ENCODE measurements at regions not wholly inside any gene's neighbourhood (a gene's known extent, or its start where the extent isn't known, plus 50 kb on each side); places are given as distances from the start of the nearest gene placed in this dataset.

DNA sequence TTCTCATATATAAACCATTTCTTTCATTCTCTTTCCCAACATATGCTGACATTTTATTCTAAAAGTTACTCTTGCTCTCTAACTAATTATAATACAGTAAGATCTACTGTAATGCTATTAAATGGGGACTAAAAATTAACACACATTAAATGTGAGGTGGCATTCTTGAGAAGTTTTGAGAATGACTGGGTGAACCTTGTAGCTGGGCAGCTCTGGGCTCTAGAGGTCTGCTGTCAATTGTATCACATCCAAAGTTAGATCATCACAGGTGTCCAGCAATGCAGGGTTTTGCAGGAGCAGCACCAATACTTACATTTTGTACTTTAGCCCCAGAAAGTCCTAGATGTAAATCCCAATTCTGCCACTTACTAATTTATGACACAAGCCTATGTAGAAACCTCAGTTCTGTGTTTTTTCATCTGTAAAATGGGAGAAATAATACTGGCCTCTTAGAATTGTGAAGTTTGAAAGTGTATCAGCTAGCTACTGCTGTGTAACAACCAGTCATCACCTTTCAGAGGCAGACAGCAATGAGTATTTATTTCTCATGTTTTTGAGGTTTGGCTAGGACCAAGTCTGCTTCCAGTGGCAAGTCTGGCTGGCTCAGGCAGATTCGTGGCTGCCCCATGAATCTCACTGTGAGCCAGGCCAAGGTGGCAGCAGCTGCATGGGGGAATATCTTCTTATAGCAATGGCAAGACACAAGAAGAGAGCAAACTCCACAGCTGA, 79.6 kb upstream of the EMX2 start:
- intact Hi-C loops (cut with DNase I), result no loop called here
- no peak for DNase-seq (ENCODE audit: low spot score in 2 of 2)
- H3K27ac ChIP-seq, result peak overlapping the region in 1 of 2 donors; percentile 83
- peaks cover 3 to 17% of the 10 kb centered on the region in 2 donors for H3K4me1 ChIP-seq
- H3K9me3 ChIP-seq, result no peaks in the 10 kb centered on the region
- no peaks in the 10 kb centered on the region for H3K36me3 ChIP-seq
- H3K4me3 ChIP-seq, result no peak overlapping the region
- TF ChIP-seq, protein P1, sequence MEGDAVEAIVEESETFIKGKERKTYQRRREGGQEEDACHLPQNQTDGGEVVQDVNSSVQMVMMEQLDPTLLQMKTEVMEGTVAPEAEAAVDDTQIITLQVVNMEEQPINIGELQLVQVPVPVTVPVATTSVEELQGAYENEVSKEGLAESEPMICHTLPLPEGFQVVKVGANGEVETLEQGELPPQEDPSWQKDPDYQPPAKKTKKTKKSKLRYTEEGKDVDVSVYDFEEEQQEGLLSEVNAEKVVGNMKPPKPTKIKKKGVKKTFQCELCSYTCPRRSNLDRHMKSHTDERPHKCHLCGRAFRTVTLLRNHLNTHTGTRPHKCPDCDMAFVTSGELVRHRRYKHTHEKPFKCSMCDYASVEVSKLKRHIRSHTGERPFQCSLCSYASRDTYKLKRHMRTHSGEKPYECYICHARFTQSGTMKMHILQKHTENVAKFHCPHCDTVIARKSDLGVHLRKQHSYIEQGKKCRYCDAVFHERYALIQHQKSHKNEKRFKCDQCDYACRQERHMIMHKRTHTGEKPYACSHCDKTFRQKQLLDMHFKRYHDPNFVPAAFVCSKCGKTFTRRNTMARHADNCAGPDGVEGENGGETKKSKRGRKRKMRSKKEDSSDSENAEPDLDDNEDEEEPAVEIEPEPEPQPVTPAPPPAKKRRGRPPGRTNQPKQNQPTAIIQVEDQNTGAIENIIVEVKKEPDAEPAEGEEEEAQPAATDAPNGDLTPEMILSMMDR (IDR thresholded peaks at IDR 0.05), result no peak
- no peaks in the 10 kb centered on the region for H3K27me3 ChIP-seq

DNA sequence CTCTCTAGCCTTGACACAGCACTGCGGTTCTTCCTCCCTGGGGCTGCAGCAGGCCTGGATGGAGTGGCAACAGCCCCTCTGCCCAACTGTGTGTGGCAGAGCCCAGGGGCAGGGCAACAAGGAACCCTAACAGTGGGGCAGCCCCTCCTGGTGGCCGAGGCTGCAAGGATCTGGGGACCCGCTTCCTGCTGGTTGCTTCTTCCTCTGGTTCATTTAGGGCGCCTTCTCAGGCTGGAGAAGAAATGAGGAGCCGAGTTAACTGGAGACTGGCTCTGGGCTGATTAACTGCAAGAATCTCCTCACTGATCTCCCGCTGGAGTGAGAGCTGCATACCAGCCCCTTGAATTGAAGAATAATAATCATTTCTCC, 80.1 kb upstream of the EMX2 start:
- Histone ChIP-seq H3K27ac (peak overlapping the region; percentile 83 to 85), H3K36me3 (no peaks in the 10 kb centered on the region), H3K4me3 (no peak overlapping the region), H3K9me3 (no peaks in the 10 kb centered on the region), H3K4me1 (peaks cover 3 to 20% of the 10 kb centered on the region in 2 donors), H3K27me3 (no peaks in the 10 kb centered on the region)
- DNase-seq (ENCODE audit: low spot score in 2 of 2), result no peak
- intact Hi-C loops (cut with DNase I), result no loop called here
- TF ChIP-seq, protein P1 (IDR thresholded peaks at IDR 0.05), result peak in 2 of 3 experiments; percentile 5 to 29

DNA sequence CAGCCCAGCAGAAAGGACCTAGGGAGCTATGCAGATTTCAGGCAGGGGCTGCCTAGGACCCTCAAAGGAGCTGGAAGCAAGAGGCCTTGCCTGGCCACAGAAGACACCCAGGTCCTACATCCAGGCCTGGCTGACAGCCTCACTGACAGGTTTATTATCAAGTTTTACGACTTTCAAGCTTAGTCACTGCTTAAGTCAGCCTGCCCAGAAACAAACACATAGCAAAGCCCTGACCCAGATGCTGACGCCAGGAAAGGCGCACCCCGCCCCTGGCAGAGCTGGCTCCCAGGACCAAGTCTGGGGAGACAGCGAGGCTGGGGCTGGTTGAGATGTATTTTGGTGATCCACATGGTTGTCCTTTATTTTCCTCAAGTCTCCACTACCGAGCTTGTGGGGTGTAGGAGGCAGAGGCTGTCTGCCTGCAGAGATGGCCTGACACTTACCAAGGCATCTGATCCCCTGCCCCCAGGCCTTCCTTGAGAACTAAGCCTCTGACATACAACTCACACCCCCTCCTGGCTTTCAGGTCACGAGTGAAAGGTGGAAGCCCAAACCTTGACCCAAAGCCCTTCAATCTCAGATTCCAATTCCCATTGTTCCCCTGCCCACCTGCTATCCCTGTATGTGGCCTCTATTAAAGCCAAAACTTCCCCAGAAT, 80.7 kb upstream of the EMX2 start:
- Histone ChIP-seq H3K4me1 (peaks cover 3 to 20% of the 10 kb centered on the region in 2 donors), H3K27me3 (no peaks in the 10 kb centered on the region), H3K27ac (peak overlapping the region; percentile 83 to 85), H3K9me3 (no peaks in the 10 kb centered on the region), H3K4me3 (no peak overlapping the region), H3K36me3 (no peaks in the 10 kb centered on the region)
- intact Hi-C loops (cut with DNase I), result loop anchor here (1.0 kb wide), 1 partner anchor 19 kb away; no protein-coding TSS in a partner anchor
- TF ChIP-seq, protein P1 (IDR thresholded peaks at IDR 0.05), result no peak
- DNase-seq (ENCODE audit: low spot score in 2 of 2), result peak; percentile 48 to 92

DNA sequence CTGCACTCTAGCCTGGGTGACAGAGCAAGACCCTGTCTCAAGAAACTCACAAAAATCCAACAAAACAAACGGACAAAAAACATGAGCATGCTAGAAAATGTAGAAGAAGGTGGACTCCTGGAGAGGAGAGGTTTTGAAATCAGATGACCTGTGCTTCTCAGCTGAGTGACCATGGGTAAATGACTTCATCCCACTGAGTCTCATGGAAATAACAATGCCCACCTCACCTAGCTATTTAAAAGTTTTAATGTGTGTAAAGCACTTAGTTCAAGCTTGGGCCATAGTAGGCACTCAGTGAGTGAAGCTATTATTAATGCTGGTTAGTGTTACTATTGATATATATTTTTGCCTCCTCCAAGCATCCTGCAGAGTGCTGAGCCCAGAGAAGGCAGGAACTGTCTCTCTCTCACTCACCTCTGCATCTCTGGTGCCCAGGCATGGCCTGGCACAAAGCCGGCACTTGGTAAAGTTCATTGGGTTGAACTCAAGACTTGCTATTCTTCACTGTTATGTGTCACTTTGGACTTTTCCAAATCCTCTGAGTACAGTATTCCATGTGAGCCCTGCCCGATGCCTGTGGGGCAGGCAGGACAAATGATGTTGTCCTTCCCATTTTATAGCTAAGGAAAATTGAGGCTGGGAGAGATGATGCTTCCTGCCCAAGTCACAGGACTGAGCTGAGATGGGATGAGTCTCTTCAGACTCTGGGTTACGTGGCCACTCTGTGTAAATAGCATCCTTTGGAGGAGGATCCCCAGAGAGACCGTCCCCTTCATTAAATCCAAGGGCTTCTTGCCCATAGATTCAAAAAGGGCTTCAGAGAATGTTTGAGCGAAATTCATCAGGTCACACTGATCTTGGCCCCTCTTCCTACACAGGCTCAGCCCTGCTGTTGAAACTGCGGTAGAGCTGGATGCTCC, 81.4 kb upstream of the EMX2 start:
- Histone ChIP-seq H3K4me3 (no peak overlapping the region), H3K27ac (peak overlapping the region; percentile 83 to 85), H3K9me3 (no peaks in the 10 kb centered on the region), H3K27me3 (no peaks in the 10 kb centered on the region), H3K4me1 (peaks cover 3 to 20% of the 10 kb centered on the region in 2 donors), H3K36me3 (no peaks in the 10 kb centered on the region)
- TF ChIP-seq, protein P1 (IDR thresholded peaks at IDR 0.05), result no peak
- no peak for DNase-seq (ENCODE audit: low spot score in 2 of 2)
- intact Hi-C loops (cut with DNase I), result loop anchor here (1.0 kb wide), 1 partner anchor 18 kb away; no protein-coding TSS in a partner anchor

DNA sequence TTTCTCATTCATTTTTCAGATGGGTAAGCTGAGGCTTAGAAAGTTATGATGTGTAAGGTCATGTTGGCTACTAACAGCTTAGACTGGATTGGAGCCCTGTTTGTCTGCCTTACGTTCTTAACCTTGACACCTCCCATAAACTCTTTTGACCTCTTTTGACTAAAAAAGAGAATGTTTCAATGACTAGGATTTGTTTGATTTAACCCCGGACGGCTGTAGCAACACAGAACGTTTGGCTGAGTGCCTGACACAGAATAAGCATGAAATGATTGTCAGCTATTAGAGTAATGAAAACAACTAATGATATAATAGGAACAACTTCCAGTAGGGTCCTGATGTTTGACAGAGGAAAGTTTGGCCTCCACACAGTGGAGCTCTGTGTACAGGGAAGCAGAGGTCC, 83.3 kb upstream of the PDZD8 start:
- intact Hi-C loops (cut with DNase I), result no loop called here
- Histone ChIP-seq H3K36me3 (no peaks in the 10 kb centered on the region), H3K4me1 (peaks cover 3 to 20% of the 10 kb centered on the region in 2 donors), H3K27ac (no peak overlapping the region), H3K4me3 (no peak overlapping the region), H3K27me3 (no peaks in the 10 kb centered on the region), H3K9me3 (no peaks in the 10 kb centered on the region)
- no peak for DNase-seq (ENCODE audit: low spot score in 2 of 2)
- TF ChIP-seq, protein P1 (IDR thresholded peaks at IDR 0.05), result no peak
